ENCODE measurements at regions not wholly inside any gene's neighbourhood (a gene's known extent, or its start where the extent isn't known, plus 50 kb on each side); places are given as distances from the start of the nearest gene placed in this dataset.

DNA sequence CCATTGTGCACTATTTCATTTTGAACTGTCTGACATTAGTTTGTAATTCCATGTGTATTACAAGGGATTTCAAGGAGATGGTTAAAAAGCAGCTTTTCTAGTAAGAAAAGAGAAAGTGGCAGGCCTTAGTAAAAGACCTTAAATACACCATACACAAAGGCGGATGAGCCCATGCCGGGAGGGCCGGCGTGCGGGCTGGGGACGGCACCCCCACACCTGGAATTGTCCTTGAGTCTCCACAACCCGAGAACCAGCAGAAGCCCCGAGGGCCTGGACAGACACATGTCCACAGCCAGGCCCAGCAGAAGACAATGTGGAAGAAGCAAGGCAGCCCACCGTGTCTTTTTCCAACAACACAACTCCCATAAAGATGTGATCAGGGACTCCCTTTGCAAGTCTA lies 123.7 kb upstream of the TCERG1L start:
- Mint-ChIP-seq H3K36me3 (ENCODE audit: low read depth) (no peaks in the 10 kb centered on the region), H3K9me3 (no peaks in the 10 kb centered on the region), H3K27me3 (peaks cover 18% of the 10 kb centered on the region), H3K27ac (no peak overlapping the region), H3K4me3 (no peak overlapping the region), H3K4me1 (ENCODE audit: low read depth) (no peaks in the 10 kb centered on the region)
- H3K9me3 ChIP-seq (ENCODE audit: control insufficient read depth in 1 of 2, insufficient read depth in 1 of 2, low read length in 2 of 2) = peaks cover 0 to 21% of the 10 kb centered on the region in 2 experiments
- ATAC-seq (ENCODE audit: poor library complexity) (no peak), DNase-seq (no peak)
- no peaks in the 10 kb centered on the region for H3K27me3 ChIP-seq (ENCODE audit: control insufficient read depth in 1 of 2, insufficient read depth in 2 of 2, low read length in 2 of 2)
- TF ChIP-seq, protein P1, sequence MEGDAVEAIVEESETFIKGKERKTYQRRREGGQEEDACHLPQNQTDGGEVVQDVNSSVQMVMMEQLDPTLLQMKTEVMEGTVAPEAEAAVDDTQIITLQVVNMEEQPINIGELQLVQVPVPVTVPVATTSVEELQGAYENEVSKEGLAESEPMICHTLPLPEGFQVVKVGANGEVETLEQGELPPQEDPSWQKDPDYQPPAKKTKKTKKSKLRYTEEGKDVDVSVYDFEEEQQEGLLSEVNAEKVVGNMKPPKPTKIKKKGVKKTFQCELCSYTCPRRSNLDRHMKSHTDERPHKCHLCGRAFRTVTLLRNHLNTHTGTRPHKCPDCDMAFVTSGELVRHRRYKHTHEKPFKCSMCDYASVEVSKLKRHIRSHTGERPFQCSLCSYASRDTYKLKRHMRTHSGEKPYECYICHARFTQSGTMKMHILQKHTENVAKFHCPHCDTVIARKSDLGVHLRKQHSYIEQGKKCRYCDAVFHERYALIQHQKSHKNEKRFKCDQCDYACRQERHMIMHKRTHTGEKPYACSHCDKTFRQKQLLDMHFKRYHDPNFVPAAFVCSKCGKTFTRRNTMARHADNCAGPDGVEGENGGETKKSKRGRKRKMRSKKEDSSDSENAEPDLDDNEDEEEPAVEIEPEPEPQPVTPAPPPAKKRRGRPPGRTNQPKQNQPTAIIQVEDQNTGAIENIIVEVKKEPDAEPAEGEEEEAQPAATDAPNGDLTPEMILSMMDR (IDR thresholded peaks at IDR 0.05) = no peak
- H3K4me3 ChIP-seq (ENCODE audit: low read length) = no peak overlapping the region
- no peaks in the 10 kb centered on the region for H3K36me3 ChIP-seq (ENCODE audit: insufficient read depth, low read length)
- intact Hi-C loops (cut with DNase I, micrococcal nuclease) = no loop called here
- ChIA-PET CTCF (no interaction called here), POLR2A (no interaction called here)
- H3K27ac ChIP-seq (ENCODE audit: low read depth in 1 of 2, low read length in 2 of 2) = no peak overlapping the region
- no peaks in the 10 kb centered on the region for H3K4me1 ChIP-seq (ENCODE audit: insufficient read depth, low read length)

DNA sequence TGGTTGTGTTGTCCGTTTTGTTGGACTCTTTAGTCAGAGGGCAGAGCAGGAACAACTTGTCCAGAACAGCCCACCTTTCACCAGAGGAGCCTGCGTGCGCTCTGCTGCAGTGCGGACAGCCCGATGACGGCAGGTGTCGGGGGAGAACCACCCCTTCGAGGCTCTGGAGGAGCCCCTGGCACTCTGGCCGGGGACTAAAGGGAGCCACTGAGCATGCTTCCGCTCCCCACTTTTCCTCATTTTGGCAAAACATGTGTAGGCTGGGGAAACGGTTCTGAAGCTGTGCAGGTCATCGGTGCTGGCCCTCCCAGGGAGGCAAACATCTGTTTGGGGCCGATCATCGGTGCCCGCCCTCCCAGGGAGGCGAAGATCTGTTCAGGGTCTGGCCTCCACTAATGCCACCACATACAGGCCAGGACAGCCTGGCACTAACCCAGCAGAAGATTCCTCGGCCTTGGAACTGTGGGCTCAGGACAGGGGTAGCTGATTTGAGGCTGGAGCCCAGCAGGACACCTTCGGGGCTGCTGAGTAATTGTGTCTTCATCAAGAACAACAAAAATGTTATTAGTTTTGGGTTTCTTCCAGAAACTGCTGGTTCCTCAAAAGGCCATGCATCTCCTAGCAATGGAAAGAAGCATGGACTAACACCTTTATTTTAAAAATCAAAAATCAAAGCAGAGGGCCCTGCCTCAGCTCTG lies 124.4 kb upstream of the TCERG1L start:
- DNase-seq (no peak), ATAC-seq (ENCODE audit: poor library complexity) (no peak)
- ChIA-PET CTCF (no interaction called here), POLR2A (no interaction called here)
- no peak overlapping the region for H3K4me3 ChIP-seq (ENCODE audit: low read length)
- H3K4me3 Mint-ChIP-seq = no peak overlapping the region
- H3K4me1 Mint-ChIP-seq (ENCODE audit: low read depth) = no peaks in the 10 kb centered on the region
- no peaks in the 10 kb centered on the region for H3K36me3 ChIP-seq (ENCODE audit: insufficient read depth, low read length)
- H3K27me3 Mint-ChIP-seq = peaks cover 18% of the 10 kb centered on the region
- H3K9me3 Mint-ChIP-seq = no peaks in the 10 kb centered on the region
- no peaks in the 10 kb centered on the region for H3K4me1 ChIP-seq (ENCODE audit: insufficient read depth, low read length)
- no peaks in the 10 kb centered on the region for H3K27me3 ChIP-seq (ENCODE audit: control insufficient read depth in 1 of 2, insufficient read depth in 2 of 2, low read length in 2 of 2)
- H3K27ac Mint-ChIP-seq = no peak overlapping the region
- H3K36me3 Mint-ChIP-seq (ENCODE audit: low read depth) = no peaks in the 10 kb centered on the region
- peaks cover 0 to 24% of the 10 kb centered on the region in 2 experiments for H3K9me3 ChIP-seq (ENCODE audit: control insufficient read depth in 1 of 2, insufficient read depth in 1 of 2, low read length in 2 of 2)
- no peak overlapping the region for H3K27ac ChIP-seq (ENCODE audit: low read depth in 1 of 2, low read length in 2 of 2)
- TF ChIP-seq, protein P1 (IDR thresholded peaks at IDR 0.05) = no peak
- intact Hi-C loops (cut with DNase I, micrococcal nuclease) = no loop called here

- Histone ChIP-seq H3K9me3 (ENCODE audit: control insufficient read depth in 1 of 2, insufficient read depth in 1 of 2, low read length in 2 of 2) (peaks cover 0 to 27% of the 10 kb centered on the region in 2 experiments), H3K27ac (ENCODE audit: low read depth in 1 of 2, low read length in 2 of 2) (no peak overlapping the region), H3K4me1 (ENCODE audit: insufficient read depth, low read length) (no peaks in the 10 kb centered on the region), H3K36me3 (ENCODE audit: insufficient read depth, low read length) (no peaks in the 10 kb centered on the region), H3K4me3 (ENCODE audit: low read length) (no peak overlapping the region), H3K27me3 (ENCODE audit: control insufficient read depth in 1 of 2, insufficient read depth in 2 of 2, low read length in 2 of 2) (no peaks in the 10 kb centered on the region)
- Mint-ChIP-seq H3K36me3 (ENCODE audit: low read depth) (no peaks in the 10 kb centered on the region), H3K27ac (no peak overlapping the region), H3K4me1 (ENCODE audit: low read depth) (no peaks in the 10 kb centered on the region), H3K4me3 (no peak overlapping the region), H3K9me3 (no peaks in the 10 kb centered on the region), H3K27me3 (peaks cover 18% of the 10 kb centered on the region)
- TF ChIP-seq, protein P1 (IDR thresholded peaks at IDR 0.05) = no peak
- ChIA-PET CTCF (no interaction called here), POLR2A (no interaction called here)
- ATAC-seq (ENCODE audit: poor library complexity) (no peak), DNase-seq (no peak)
- intact Hi-C loops (cut with DNase I, micrococcal nuclease) = no loop called here
Observed at GRCh38 chr10:131436458-131436857, 124.9 kb upstream of the TCERG1L start.
